ENCODE measurements at regions not wholly inside any gene's neighbourhood (a gene's known extent, or its start where the extent isn't known, plus 50 kb on each side); places are given as distances from the start of the nearest gene placed in this dataset.

DNA sequence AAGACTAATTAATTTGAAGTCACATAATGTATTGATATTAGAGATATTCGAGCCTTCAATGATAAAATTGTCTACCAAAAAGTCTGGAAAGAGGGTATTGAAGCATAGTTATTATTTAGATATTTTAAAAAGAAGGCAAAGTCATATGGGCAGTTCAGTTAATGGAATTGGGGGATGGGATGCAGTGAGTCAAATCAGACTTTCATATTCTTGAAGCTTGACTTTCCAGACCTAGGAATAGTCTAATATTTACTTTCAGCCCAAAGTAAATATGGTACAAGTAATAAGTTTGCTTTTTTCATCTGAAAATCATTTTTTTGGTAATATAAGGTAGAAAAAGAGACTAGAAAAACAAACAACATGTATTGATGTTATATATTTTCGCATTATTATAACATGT is 2017.8 kb downstream of the C4orf33 start:
- Histone ChIP-seq H3K4me2 (ENCODE audit: extremely low read depth, insufficient read depth, low read length) (no peak overlapping the region), H3K27ac (ENCODE audit: insufficient read depth, low read length) (no peak overlapping the region), H3K9ac (ENCODE audit: insufficient read depth, low read length) (no peak overlapping the region), H3K4me3 (replicated peaks in 1 of 4; ENCODE audit: control extremely low read depth in 1 of 4, insufficient read depth in 1 of 4, low read depth in 3 of 4, low read length in 4 of 4) (no peak overlapping the region), H4K20me1 (ENCODE audit: control insufficient read depth, extremely low read depth, insufficient read depth, low read length) (no peaks in the 10 kb centered on the region), H3K9me3 (ENCODE audit: control insufficient read depth, insufficient read depth, low read depth, low read length) (no peaks in the 10 kb centered on the region), H2AFZ (ENCODE audit: low read length) (no peak overlapping the region), H3K4me1 (ENCODE audit: control insufficient read depth, extremely low read depth, insufficient read depth, low read length) (no peaks in the 10 kb centered on the region), H3K36me3 (ENCODE audit: control insufficient read depth, insufficient read depth, low read length) (no peaks in the 10 kb centered on the region), H3K79me2 (ENCODE audit: control insufficient read depth, insufficient read depth, low read length) (no peaks in the 10 kb centered on the region), H3K27me3 (ENCODE audit: control insufficient read depth, insufficient read depth, low read length) (no peaks in the 10 kb centered on the region)
- DNase-seq (ENCODE audit: low read depth in 2 of 2), result no peak
- TF ChIP-seq CTCF (conservative IDR thresholded peaks at IDR 0.05 in 1 of 2, IDR thresholded peaks at IDR 0.05 in 1 of 2; ENCODE audit: low read depth in 1 of 2, low read length in 2 of 2) (no peak), EZH2 (IDR thresholded peaks at IDR 0.05; ENCODE audit: low read length, missing control alignments) (no peak)

DNA sequence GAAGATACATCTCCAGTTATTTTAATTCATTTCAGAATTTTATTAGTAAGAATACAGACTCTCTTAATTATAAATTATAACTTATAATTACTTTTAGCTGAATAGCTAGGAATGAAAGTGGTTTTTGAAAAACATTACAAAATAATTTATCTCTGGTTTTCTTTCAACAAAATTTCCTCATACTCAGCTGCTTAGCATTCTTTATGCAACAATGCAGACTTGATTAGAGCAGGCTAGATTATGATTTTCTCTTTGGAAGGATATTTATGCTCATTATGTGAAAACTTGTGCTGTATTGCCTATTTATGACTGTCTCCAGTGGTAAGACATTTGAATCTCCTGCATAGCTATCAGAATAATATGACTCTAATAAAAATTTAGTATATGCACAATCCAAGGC is 2023.7 kb downstream of the C4orf33 start:
- no peak overlapping the region for H3K4me3 ChIP-seq (replicated peaks in 1 of 4; ENCODE audit: control extremely low read depth in 1 of 4, insufficient read depth in 1 of 4, low read depth in 3 of 4, low read length in 4 of 4)
- H4K20me1 ChIP-seq (ENCODE audit: control insufficient read depth, extremely low read depth, insufficient read depth, low read length), result no peaks in the 10 kb centered on the region
- H3K79me2 ChIP-seq (ENCODE audit: control insufficient read depth, insufficient read depth, low read length), result no peaks in the 10 kb centered on the region
- no peaks in the 10 kb centered on the region for H3K9me3 ChIP-seq (ENCODE audit: control insufficient read depth, insufficient read depth, low read depth, low read length)
- TF ChIP-seq CTCF (conservative IDR thresholded peaks at IDR 0.05 in 1 of 2, IDR thresholded peaks at IDR 0.05 in 1 of 2; ENCODE audit: low read depth in 1 of 2, low read length in 2 of 2) (no peak), EZH2 (IDR thresholded peaks at IDR 0.05; ENCODE audit: low read length, missing control alignments) (no peak)
- no peaks in the 10 kb centered on the region for H3K27me3 ChIP-seq (ENCODE audit: control insufficient read depth, insufficient read depth, low read length)
- H3K9ac ChIP-seq (ENCODE audit: insufficient read depth, low read length), result no peak overlapping the region
- no peak overlapping the region for H2AFZ ChIP-seq (ENCODE audit: low read length)
- no peak overlapping the region for H3K27ac ChIP-seq (ENCODE audit: insufficient read depth, low read length)
- no peaks in the 10 kb centered on the region for H3K36me3 ChIP-seq (ENCODE audit: control insufficient read depth, insufficient read depth, low read length)
- H3K4me2 ChIP-seq (ENCODE audit: extremely low read depth, insufficient read depth, low read length), result no peak overlapping the region
- DNase-seq (ENCODE audit: low read depth in 2 of 2), result no peak
- no peaks in the 10 kb centered on the region for H3K4me1 ChIP-seq (ENCODE audit: control insufficient read depth, extremely low read depth, insufficient read depth, low read length)

DNA sequence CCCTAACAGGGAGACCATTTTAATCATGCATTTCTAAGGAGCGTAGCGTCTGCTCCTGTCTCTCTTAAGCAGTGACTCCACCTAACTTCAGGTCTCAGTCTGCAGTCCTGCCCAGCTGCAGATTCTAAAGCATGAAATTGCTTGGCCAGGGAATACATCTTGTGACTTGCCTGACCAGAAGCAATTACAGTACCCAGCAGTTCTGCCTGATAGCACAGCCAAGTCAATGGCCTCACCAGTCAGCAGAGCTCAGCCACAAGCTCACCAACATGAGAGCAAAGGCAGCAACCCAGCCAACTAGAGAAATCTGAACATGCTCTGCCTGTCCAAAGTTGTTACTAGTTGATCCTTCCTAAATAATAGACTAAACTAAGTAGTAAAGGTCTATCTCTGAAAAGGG is 2011.9 kb upstream of the PCDH10 start:
- Histone ChIP-seq H3K27ac (ENCODE audit: insufficient read depth, low read length) (no peak overlapping the region), H3K4me1 (ENCODE audit: control insufficient read depth, extremely low read depth, insufficient read depth, low read length) (no peaks in the 10 kb centered on the region), H4K20me1 (ENCODE audit: control insufficient read depth, extremely low read depth, insufficient read depth, low read length) (no peaks in the 10 kb centered on the region), H3K4me3 (replicated peaks in 1 of 4; ENCODE audit: control extremely low read depth in 1 of 4, insufficient read depth in 1 of 4, low read depth in 3 of 4, low read length in 4 of 4) (no peak overlapping the region), H3K36me3 (ENCODE audit: control insufficient read depth, insufficient read depth, low read length) (no peaks in the 10 kb centered on the region), H3K79me2 (ENCODE audit: control insufficient read depth, insufficient read depth, low read length) (no peaks in the 10 kb centered on the region), H3K27me3 (ENCODE audit: control insufficient read depth, insufficient read depth, low read length) (no peaks in the 10 kb centered on the region), H3K9me3 (ENCODE audit: control insufficient read depth, insufficient read depth, low read depth, low read length) (no peaks in the 10 kb centered on the region), H3K4me2 (ENCODE audit: extremely low read depth, insufficient read depth, low read length) (no peak overlapping the region), H2AFZ (ENCODE audit: low read length) (no peak overlapping the region), H3K9ac (ENCODE audit: insufficient read depth, low read length) (no peak overlapping the region)
- TF ChIP-seq EZH2 (IDR thresholded peaks at IDR 0.05; ENCODE audit: low read length, missing control alignments) (no peak), CTCF (conservative IDR thresholded peaks at IDR 0.05 in 1 of 2, IDR thresholded peaks at IDR 0.05 in 1 of 2; ENCODE audit: low read depth in 1 of 2, low read length in 2 of 2) (no peak)
- DNase-seq (ENCODE audit: low read depth in 2 of 2), result no peak

Measured in fibroblast of lung (primary cell).